ENCODE measurements at regions not wholly inside any gene's neighbourhood (a gene's known extent, or its start where the extent isn't known, plus 50 kb on each side); places are given as distances from the start of the nearest gene placed in this dataset.
"Not testable (repeated sequence)": the region's sequence is repeated elsewhere in the genome, so short reads cannot be mapped to it uniquely, and the experiment has no call there.

DNA sequence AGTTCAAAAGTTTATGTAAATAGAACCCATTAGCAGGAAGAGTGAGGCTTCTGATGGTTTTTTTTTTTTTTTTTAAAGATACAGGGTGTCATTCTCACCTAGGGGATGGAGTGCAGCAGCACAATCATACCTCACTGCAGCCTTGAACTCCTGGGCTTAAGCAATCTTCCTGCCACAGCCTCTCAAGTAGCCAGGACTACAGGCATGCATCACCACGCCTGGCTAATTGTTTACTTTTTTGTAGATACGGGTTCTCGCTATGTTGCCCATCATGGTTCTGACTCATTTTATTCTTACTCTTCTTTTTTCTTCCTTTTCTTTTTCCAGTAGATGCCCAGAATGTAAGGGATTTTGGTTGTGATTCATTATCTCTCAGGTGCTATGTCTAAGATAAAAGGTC is 201.1 kb downstream of the NNT start:
- no peak overlapping the region for H3K4me3 ChIP-seq (ENCODE audit: low read depth, low read length)

GRCh38 chr5:43802651-43803050 is 199.7 kb downstream of the NNT start:
- TF ChIP-seq, protein P1, sequence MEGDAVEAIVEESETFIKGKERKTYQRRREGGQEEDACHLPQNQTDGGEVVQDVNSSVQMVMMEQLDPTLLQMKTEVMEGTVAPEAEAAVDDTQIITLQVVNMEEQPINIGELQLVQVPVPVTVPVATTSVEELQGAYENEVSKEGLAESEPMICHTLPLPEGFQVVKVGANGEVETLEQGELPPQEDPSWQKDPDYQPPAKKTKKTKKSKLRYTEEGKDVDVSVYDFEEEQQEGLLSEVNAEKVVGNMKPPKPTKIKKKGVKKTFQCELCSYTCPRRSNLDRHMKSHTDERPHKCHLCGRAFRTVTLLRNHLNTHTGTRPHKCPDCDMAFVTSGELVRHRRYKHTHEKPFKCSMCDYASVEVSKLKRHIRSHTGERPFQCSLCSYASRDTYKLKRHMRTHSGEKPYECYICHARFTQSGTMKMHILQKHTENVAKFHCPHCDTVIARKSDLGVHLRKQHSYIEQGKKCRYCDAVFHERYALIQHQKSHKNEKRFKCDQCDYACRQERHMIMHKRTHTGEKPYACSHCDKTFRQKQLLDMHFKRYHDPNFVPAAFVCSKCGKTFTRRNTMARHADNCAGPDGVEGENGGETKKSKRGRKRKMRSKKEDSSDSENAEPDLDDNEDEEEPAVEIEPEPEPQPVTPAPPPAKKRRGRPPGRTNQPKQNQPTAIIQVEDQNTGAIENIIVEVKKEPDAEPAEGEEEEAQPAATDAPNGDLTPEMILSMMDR (IDR thresholded peaks at IDR 0.05; ENCODE audit: low read depth, low read length), result no peak
- DNase-seq (ENCODE audit: low read depth, low spot score), result no peak
- H3K4me3 ChIP-seq (ENCODE audit: low read depth, low read length), result no peak overlapping the region
- in situ Hi-C loops (cut with HindIII; ENCODE audit: low sequenced_read_pairs), result no loop called here

More for the DNA sequence above, 201.1 kb downstream of the NNT start:
- TF ChIP-seq, protein P1 (IDR thresholded peaks at IDR 0.05; ENCODE audit: low read depth, low read length), result no peak
- in situ Hi-C loops (cut with HindIII; ENCODE audit: low sequenced_read_pairs), result no loop called here
- DNase-seq (ENCODE audit: low read depth, low spot score), result no peak

DNA sequence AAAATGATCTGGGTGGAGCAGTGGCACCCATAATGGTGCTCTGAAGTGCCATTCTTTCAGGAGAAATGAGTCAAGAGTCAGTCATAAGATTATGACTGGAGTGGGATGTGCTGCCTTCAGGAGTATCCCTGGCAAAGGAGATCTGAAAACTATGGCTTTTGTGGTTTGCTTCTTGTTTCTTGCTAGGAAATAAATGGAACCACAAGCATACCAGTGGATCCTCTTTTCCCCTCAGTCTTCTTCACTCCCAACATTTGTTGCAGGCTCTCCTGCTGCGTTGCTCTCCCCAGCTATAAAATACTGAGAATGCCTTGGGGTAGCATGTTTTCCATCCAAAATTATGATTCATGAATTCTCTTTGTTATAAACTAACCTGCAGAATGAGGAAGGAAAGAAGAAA is 199.1 kb downstream of the NNT start:
- peak; percentile 54 for DNase-seq (ENCODE audit: low read depth, low spot score)
- TF ChIP-seq, protein P1 (IDR thresholded peaks at IDR 0.05; ENCODE audit: low read depth, low read length), result no peak
- no peak overlapping the region for H3K4me3 ChIP-seq (ENCODE audit: low read depth, low read length)
- in situ Hi-C loops (cut with HindIII; ENCODE audit: low sequenced_read_pairs), result no loop called here

GRCh38 chr5:43798740-43799139 is 195.8 kb downstream of the NNT start:
- TF ChIP-seq, protein P1 (IDR thresholded peaks at IDR 0.05; ENCODE audit: low read depth, low read length), result no peak
- H3K4me3 ChIP-seq (ENCODE audit: low read depth, low read length), result no peak overlapping the region
- no peak for DNase-seq (ENCODE audit: low read depth, low spot score)
- in situ Hi-C loops (cut with HindIII; ENCODE audit: low sequenced_read_pairs), result no loop called here

- DNase-seq (ENCODE audit: low read depth, low spot score); H3K4me3 ChIP-seq (ENCODE audit: low read depth, low read length); in situ Hi-C loops (cut with HindIII; ENCODE audit: low sequenced_read_pairs): not testable (repeated sequence)
Measured at GRCh38 chr5:43791880-43792279, 188.9 kb downstream of the NNT start.

- H3K4me3 ChIP-seq (ENCODE audit: low read depth, low read length), result no peak overlapping the region
- in situ Hi-C loops (cut with HindIII; ENCODE audit: low sequenced_read_pairs), result no loop called here
- TF ChIP-seq, protein P1 (IDR thresholded peaks at IDR 0.05; ENCODE audit: low read depth, low read length), result no peak
- DNase-seq (ENCODE audit: low read depth, low spot score), result no peak
Measured at GRCh38 chr5:43785198-43785597, 182.2 kb downstream of the NNT start.

GRCh38 chr5:43780586-43780985 is 177.6 kb downstream of the NNT start:
- TF ChIP-seq, protein P1 (IDR thresholded peaks at IDR 0.05; ENCODE audit: low read depth, low read length), result no peak
- peak; percentile 29 for DNase-seq (ENCODE audit: low read depth, low spot score)
- H3K4me3 ChIP-seq (ENCODE audit: low read depth, low read length), result no peak overlapping the region
- in situ Hi-C loops (cut with HindIII; ENCODE audit: low sequenced_read_pairs), result no loop called here

Measured in astrocyte of the spinal cord (primary cell).